ENCODE measurements at regions not wholly inside any gene's neighbourhood (a gene's known extent, or its start where the extent isn't known, plus 50 kb on each side); places are given as distances from the start of the nearest gene placed in this dataset.

GRCh38 chr17:63190821-63191370 lies 224.9 kb downstream of the TANC2 start:
- TF ChIP-seq, protein P1, sequence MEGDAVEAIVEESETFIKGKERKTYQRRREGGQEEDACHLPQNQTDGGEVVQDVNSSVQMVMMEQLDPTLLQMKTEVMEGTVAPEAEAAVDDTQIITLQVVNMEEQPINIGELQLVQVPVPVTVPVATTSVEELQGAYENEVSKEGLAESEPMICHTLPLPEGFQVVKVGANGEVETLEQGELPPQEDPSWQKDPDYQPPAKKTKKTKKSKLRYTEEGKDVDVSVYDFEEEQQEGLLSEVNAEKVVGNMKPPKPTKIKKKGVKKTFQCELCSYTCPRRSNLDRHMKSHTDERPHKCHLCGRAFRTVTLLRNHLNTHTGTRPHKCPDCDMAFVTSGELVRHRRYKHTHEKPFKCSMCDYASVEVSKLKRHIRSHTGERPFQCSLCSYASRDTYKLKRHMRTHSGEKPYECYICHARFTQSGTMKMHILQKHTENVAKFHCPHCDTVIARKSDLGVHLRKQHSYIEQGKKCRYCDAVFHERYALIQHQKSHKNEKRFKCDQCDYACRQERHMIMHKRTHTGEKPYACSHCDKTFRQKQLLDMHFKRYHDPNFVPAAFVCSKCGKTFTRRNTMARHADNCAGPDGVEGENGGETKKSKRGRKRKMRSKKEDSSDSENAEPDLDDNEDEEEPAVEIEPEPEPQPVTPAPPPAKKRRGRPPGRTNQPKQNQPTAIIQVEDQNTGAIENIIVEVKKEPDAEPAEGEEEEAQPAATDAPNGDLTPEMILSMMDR (conservative IDR thresholded peaks at IDR 0.05; ENCODE audit: low read depth, low read length): no peak
- no peaks in the 10 kb centered on the region for H4K20me1 ChIP-seq (ENCODE audit: insufficient read depth)
- no peak overlapping the region for H3K27ac ChIP-seq
- H3K4me1 ChIP-seq (ENCODE audit: low read depth, poor library complexity, severe bottlenecking): peaks cover 2% of the 10 kb centered on the region
- no peak overlapping the region for H3K4me2 ChIP-seq
- H2AFZ ChIP-seq (ENCODE audit: low read depth): no peak overlapping the region
- no peaks in the 10 kb centered on the region for H3K27me3 ChIP-seq (ENCODE audit: insufficient read depth, low read depth)
- H3K9ac ChIP-seq: no peak overlapping the region
- H3K36me3 ChIP-seq (ENCODE audit: insufficient read depth): no peaks in the 10 kb centered on the region
- H3K4me3 ChIP-seq (IDR thresholded peaks at IDR 0.05; ENCODE audit: insufficient read depth, low read depth, low read length): no peak overlapping the region
- no peaks in the 10 kb centered on the region for H3K79me2 ChIP-seq (ENCODE audit: insufficient read depth, low read depth)

- no peaks in the 10 kb centered on the region for H3K27me3 ChIP-seq (ENCODE audit: insufficient read depth, low read depth)
- no peaks in the 10 kb centered on the region; the same call in 1 of the 2 replicates for H3K36me3 ChIP-seq (ENCODE audit: insufficient read depth)
- TF ChIP-seq, protein P1 (conservative IDR thresholded peaks at IDR 0.05; ENCODE audit: low read depth, low read length): no peak
- H4K20me1 ChIP-seq (ENCODE audit: insufficient read depth): no peaks in the 10 kb centered on the region
- H3K9ac ChIP-seq: no peak overlapping the region
- H3K27ac ChIP-seq: no peak overlapping the region
- no peak overlapping the region for H3K4me3 ChIP-seq (IDR thresholded peaks at IDR 0.05; ENCODE audit: insufficient read depth, low read depth, low read length)
- no peak overlapping the region for H2AFZ ChIP-seq (ENCODE audit: low read depth)
- peaks cover 2% of the 10 kb centered on the region for H3K4me1 ChIP-seq (ENCODE audit: low read depth, poor library complexity, severe bottlenecking)
- no peaks in the 10 kb centered on the region for H3K79me2 ChIP-seq (ENCODE audit: insufficient read depth, low read depth)
- H3K4me2 ChIP-seq: no peak overlapping the region
These were observed 225.6 kb downstream of the TANC2 start for GRCh38 chr17:63191610-63192009.

GRCh38 chr17:63193827-63194226 lies 227.8 kb downstream of the TANC2 start:
- no peaks in the 10 kb centered on the region for H3K79me2 ChIP-seq (ENCODE audit: insufficient read depth, low read depth)

DNA sequence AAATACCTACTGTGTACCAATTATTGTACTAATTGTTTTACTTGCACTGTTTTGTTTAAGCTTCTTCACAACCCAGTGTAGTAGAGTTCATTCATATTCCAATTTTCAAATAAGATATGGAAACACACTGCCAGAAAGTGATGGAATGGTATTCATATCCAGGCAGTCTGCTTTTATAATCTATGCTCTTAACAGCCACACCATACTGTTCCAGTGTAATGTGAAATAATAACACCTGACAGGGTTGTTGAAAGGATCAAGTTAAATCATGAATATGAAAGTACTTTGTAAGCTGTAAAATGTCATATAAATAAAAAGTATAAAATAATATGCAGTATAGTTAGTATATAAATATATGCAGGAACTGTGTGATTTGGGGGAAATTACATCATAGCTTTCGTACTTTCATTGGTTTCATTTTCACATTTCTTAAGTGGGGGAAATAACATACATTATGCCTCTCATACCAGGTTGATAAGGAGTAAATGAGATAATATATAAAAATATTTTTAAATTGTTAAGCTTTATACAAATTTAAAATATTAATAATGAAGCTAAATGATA lies 230.8 kb downstream of the TANC2 start:
- Histone ChIP-seq H3K4me1 (ENCODE audit: low read depth, poor library complexity, severe bottlenecking) (no peaks in the 10 kb centered on the region), H2AFZ (ENCODE audit: low read depth) (no peak overlapping the region), H3K36me3 (ENCODE audit: insufficient read depth) (no peaks in the 10 kb centered on the region; the same call in 1 of the 2 replicates), H3K4me2 (no peak overlapping the region), H3K4me3 (IDR thresholded peaks at IDR 0.05; ENCODE audit: insufficient read depth, low read depth, low read length) (no peak overlapping the region), H3K79me2 (ENCODE audit: insufficient read depth, low read depth) (no peaks in the 10 kb centered on the region), H3K27ac (no peak overlapping the region), H4K20me1 (ENCODE audit: insufficient read depth) (no peaks in the 10 kb centered on the region), H3K9ac (no peak overlapping the region), H3K27me3 (ENCODE audit: insufficient read depth, low read depth) (no peaks in the 10 kb centered on the region)
- TF ChIP-seq, protein P1 (conservative IDR thresholded peaks at IDR 0.05; ENCODE audit: low read depth, low read length): no peak

More at GRCh38 chr17:63193827-63194226, 227.8 kb downstream of the TANC2 start:
- Histone ChIP-seq H3K36me3 (ENCODE audit: insufficient read depth) (no peaks in the 10 kb centered on the region; the same call in 1 of the 2 replicates), H2AFZ (ENCODE audit: low read depth) (no peak overlapping the region), H3K27ac (no peak overlapping the region), H3K4me2 (no peak overlapping the region), H3K4me1 (ENCODE audit: low read depth, poor library complexity, severe bottlenecking) (peaks cover 2% of the 10 kb centered on the region), H3K9ac (no peak overlapping the region), H3K27me3 (ENCODE audit: insufficient read depth, low read depth) (no peaks in the 10 kb centered on the region), H4K20me1 (ENCODE audit: insufficient read depth) (no peaks in the 10 kb centered on the region), H3K4me3 (IDR thresholded peaks at IDR 0.05; ENCODE audit: insufficient read depth, low read depth, low read length) (no peak overlapping the region)
- TF ChIP-seq, protein P1 (conservative IDR thresholded peaks at IDR 0.05; ENCODE audit: low read depth, low read length): no peak

Data from KMS-11 (cell line).